ENCODE measurements at regions not wholly inside any gene's neighbourhood (a gene's known extent, or its start where the extent isn't known, plus 50 kb on each side); places are given as distances from the start of the nearest gene placed in this dataset.

GRCh38 chr3:96266395-96267190 lies 547.8 kb upstream of the EPHA6 start:
- no peak for TF ChIP-seq EZH2 (IDR thresholded peaks at IDR 0.05; ENCODE audit: insufficient read depth, low read length)
- TF ChIP-seq CTCF (IDR thresholded peaks at IDR 0.05; ENCODE audit: insufficient read depth, low read depth, low read length) = no peak
- no peak for FAIRE-seq
- no peak overlapping the region for H3K27ac Mint-ChIP-seq (ENCODE audit: unreplicated experiment)

GRCh38 chr3:96267577-96267976 lies 546.8 kb upstream of the EPHA6 start:
- H3K36me3 ChIP-seq (ENCODE audit: insufficient read depth, low read length) = no peaks in the 10 kb centered on the region
- no peak overlapping the region for H3K27ac Mint-ChIP-seq (ENCODE audit: unreplicated experiment)
- DNase-seq (ENCODE audit: low read depth) (no peak), FAIRE-seq (no peak)
- H3K4me1 ChIP-seq (ENCODE audit: insufficient read depth, low read length) = peaks cover 4% of the 10 kb centered on the region
- H3K9ac ChIP-seq (ENCODE audit: low read length) = no peak overlapping the region
- no peak overlapping the region for H3K4me3 ChIP-seq (ENCODE audit: insufficient read depth, low read depth, low read length)
- no peak overlapping the region for H3K27ac ChIP-seq (ENCODE audit: low read depth, low read length)
- no peaks in the 10 kb centered on the region for H3K9me3 ChIP-seq (ENCODE audit: insufficient read depth, low read depth, low read length)
- peaks cover 2% of the 10 kb centered on the region for H3K9me3 Mint-ChIP-seq (ENCODE audit: unreplicated experiment)
- H3K79me2 ChIP-seq (ENCODE audit: insufficient read depth, low read length) = no peaks in the 10 kb centered on the region
- H3K27me3 ChIP-seq (ENCODE audit: insufficient read depth, low read length) = no peaks in the 10 kb centered on the region
- H4K20me1 ChIP-seq (ENCODE audit: insufficient read depth, low read length) = no peaks in the 10 kb centered on the region
- no peak overlapping the region for H3K4me3 Mint-ChIP-seq (ENCODE audit: unreplicated experiment)
- H2AFZ ChIP-seq (ENCODE audit: low read depth, low read length) = no peak overlapping the region
- no peak overlapping the region for H3K4me2 ChIP-seq (ENCODE audit: low read length)
- TF ChIP-seq EZH2 (IDR thresholded peaks at IDR 0.05; ENCODE audit: insufficient read depth, low read length) (no peak), CTCF (IDR thresholded peaks at IDR 0.05; ENCODE audit: insufficient read depth, low read depth, low read length) (no peak)
- no peaks in the 10 kb centered on the region for H3K36me3 Mint-ChIP-seq (ENCODE audit: low read depth, unreplicated experiment)
- peaks cover 13% of the 10 kb centered on the region for H3K4me1 Mint-ChIP-seq (ENCODE audit: low read depth, unreplicated experiment)
- H3K27me3 Mint-ChIP-seq (ENCODE audit: low read depth, unreplicated experiment) = no peaks in the 10 kb centered on the region

More at GRCh38 chr3:96266395-96267190, 547.8 kb upstream of the EPHA6 start:
- Mint-ChIP-seq H3K36me3 (ENCODE audit: low read depth, unreplicated experiment) (no peaks in the 10 kb centered on the region), H3K4me1 (ENCODE audit: low read depth, unreplicated experiment) (peaks cover 13% of the 10 kb centered on the region), H3K27me3 (ENCODE audit: low read depth, unreplicated experiment) (no peaks in the 10 kb centered on the region), H3K4me3 (ENCODE audit: unreplicated experiment) (no peak overlapping the region), H3K9me3 (ENCODE audit: unreplicated experiment) (peaks cover 2% of the 10 kb centered on the region)
- Histone ChIP-seq H2AFZ (ENCODE audit: low read depth, low read length) (no peak overlapping the region), H3K4me1 (ENCODE audit: insufficient read depth, low read length) (peaks cover 4% of the 10 kb centered on the region), H3K9ac (ENCODE audit: low read length) (no peak overlapping the region), H3K9me3 (ENCODE audit: insufficient read depth, low read depth, low read length) (no peaks in the 10 kb centered on the region), H3K27ac (ENCODE audit: low read depth, low read length) (no peak overlapping the region), H4K20me1 (ENCODE audit: insufficient read depth, low read length) (no peaks in the 10 kb centered on the region), H3K79me2 (ENCODE audit: insufficient read depth, low read length) (no peaks in the 10 kb centered on the region), H3K27me3 (ENCODE audit: insufficient read depth, low read length) (no peaks in the 10 kb centered on the region), H3K36me3 (ENCODE audit: insufficient read depth, low read length) (no peaks in the 10 kb centered on the region), H3K4me3 (ENCODE audit: insufficient read depth, low read depth, low read length) (no peak overlapping the region), H3K4me2 (ENCODE audit: low read length) (no peak overlapping the region)
- DNase-seq (ENCODE audit: low read depth) = peak; percentile 51

- Histone ChIP-seq H4K20me1 (ENCODE audit: insufficient read depth, low read length) (no peaks in the 10 kb centered on the region), H3K4me1 (ENCODE audit: insufficient read depth, low read length) (no peaks in the 10 kb centered on the region), H3K27me3 (ENCODE audit: insufficient read depth, low read length) (no peaks in the 10 kb centered on the region), H2AFZ (ENCODE audit: low read depth, low read length) (no peak overlapping the region), H3K4me2 (ENCODE audit: low read length) (no peak overlapping the region), H3K4me3 (ENCODE audit: insufficient read depth, low read depth, low read length) (no peak overlapping the region), H3K27ac (ENCODE audit: low read depth, low read length) (no peak overlapping the region), H3K36me3 (ENCODE audit: insufficient read depth, low read length) (no peaks in the 10 kb centered on the region), H3K9me3 (ENCODE audit: insufficient read depth, low read depth, low read length) (no peaks in the 10 kb centered on the region), H3K79me2 (ENCODE audit: insufficient read depth, low read length) (no peaks in the 10 kb centered on the region), H3K9ac (ENCODE audit: low read length) (no peak overlapping the region)
- no peaks in the 10 kb centered on the region for H3K4me1 Mint-ChIP-seq (ENCODE audit: low read depth, unreplicated experiment)
- no peak overlapping the region for H3K27ac Mint-ChIP-seq (ENCODE audit: unreplicated experiment)
- no peak for FAIRE-seq
- no peaks in the 10 kb centered on the region for H3K36me3 Mint-ChIP-seq (ENCODE audit: low read depth, unreplicated experiment)
- H3K9me3 Mint-ChIP-seq (ENCODE audit: unreplicated experiment) = peaks cover 11% of the 10 kb centered on the region
- DNase-seq (ENCODE audit: low read depth) = no peak
- H3K4me3 Mint-ChIP-seq (ENCODE audit: unreplicated experiment) = no peak overlapping the region
- TF ChIP-seq CTCF (IDR thresholded peaks at IDR 0.05; ENCODE audit: insufficient read depth, low read depth, low read length) (no peak), EZH2 (IDR thresholded peaks at IDR 0.05; ENCODE audit: insufficient read depth, low read length) (no peak)
- no peaks in the 10 kb centered on the region for H3K27me3 Mint-ChIP-seq (ENCODE audit: low read depth, unreplicated experiment)
Observed at GRCh38 chr3:96294143-96294542, 520.3 kb upstream of the EPHA6 start.

Data from astrocyte (in vitro differentiated cells and primary cell).